Large intestine (tissue), 3 donors: ENCODE measurements at regions not wholly inside any gene's neighbourhood (a gene's known extent, or its start where the extent isn't known, plus 50 kb on each side); places are given as distances from the start of the nearest gene placed in this dataset.
A peak's percentile ranks its signal among the peaks of the same experiment; 100 is the strongest.

ENCODE experiments used
- DNase-seq, 2 donors: peaks; one replicate each; pipeline versions ENCODE4 v3.0.0 to v3.0.0-alpha.2; 2013
- H3K27ac ChIP-seq: one replicate; pipeline ENCODE4 v1.5.1; 2013; ENCODE audit warnings: low read length
- H3K27me3 ChIP-seq: 2 replicates; pipeline ENCODE4 v1.6.1; 2013; ENCODE audit warnings: low read length; ENCODE audit not compliant: control insufficient read depth, insufficient read depth
- H3K36me3 ChIP-seq: 2 replicates; pipeline ENCODE4 v1.6.1; 2013; ENCODE audit warnings: low read length; ENCODE audit not compliant: control insufficient read depth, insufficient read depth
- H3K4me1 ChIP-seq: one replicate; pipeline ENCODE4 v1.6.1; 2013; ENCODE audit warnings: low read length; ENCODE audit not compliant: control insufficient read depth, insufficient read depth
- H3K4me3 ChIP-seq: one replicate; pipeline ENCODE4 v1.5.1; 2013; ENCODE audit warnings: low read length
- H3K9me3 ChIP-seq: one replicate; pipeline ENCODE4 v1.6.1; 2013; ENCODE audit warnings: mild to moderate bottlenecking, low read depth, low read length, moderate library complexity; ENCODE audit not compliant: control insufficient read depth
- WGBS: methylation state at CpG from one replicate; pipeline ENCODE4 v1.1.5; 2013; ENCODE audit warnings: low lambda C conversion rate; ENCODE audit not compliant: insufficient coverage; 5-methylcytosine and 5-hydroxymethylcytosine counted together

- no peak overlapping the region for H3K27ac ChIP-seq
Observed at GRCh38 chr14:46063872-46064271, 587.7 kb downstream of the RPL10L start.

GRCh38 chr14:46058964-46059563, 592.5 kb downstream of the RPL10L start:
- no peaks in the 10 kb centered on the region for H3K27me3 ChIP-seq
- H3K9me3 ChIP-seq: no peaks in the 10 kb centered on the region
- no peaks in the 10 kb centered on the region for H3K36me3 ChIP-seq
- H3K4me1 ChIP-seq: no peaks in the 10 kb centered on the region
- H3K4me3 ChIP-seq: no peak overlapping the region
- WGBS: 85% methylated on average over 4 of the region's 4 CpGs
- no peak overlapping the region for H3K27ac ChIP-seq
- DNase-seq: no peak

More at GRCh38 chr14:46063872-46064271, 587.7 kb downstream of the RPL10L start:
- Histone ChIP-seq H3K4me3 (no peak overlapping the region), H3K27me3 (no peaks in the 10 kb centered on the region), H3K9me3 (no peaks in the 10 kb centered on the region), H3K4me1 (no peaks in the 10 kb centered on the region), H3K36me3 (no peaks in the 10 kb centered on the region)
- 100% methylated on average over 2 of the region's 10 CpGs for WGBS
- no peak for DNase-seq

DNA sequence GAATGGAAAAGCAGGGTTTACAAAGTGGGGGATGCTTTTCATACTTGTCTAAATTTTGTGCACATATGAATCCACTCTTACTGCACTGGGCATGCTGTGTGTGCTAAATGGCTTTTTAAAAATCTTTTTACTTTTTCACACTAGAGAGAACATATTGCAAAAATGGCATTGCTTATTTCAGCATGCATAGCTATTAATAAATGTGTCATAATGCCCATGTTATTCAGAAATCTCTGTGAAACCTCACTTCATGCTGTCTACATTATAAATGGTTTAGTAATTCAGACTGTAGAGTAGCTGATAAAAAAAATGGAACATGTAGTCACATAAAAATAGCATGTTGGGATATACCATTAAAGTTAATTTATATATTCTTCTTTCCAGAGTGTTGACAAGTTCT, 593.8 kb downstream of the RPL10L start:
- no peaks in the 10 kb centered on the region for H3K9me3 ChIP-seq
- no peak overlapping the region for H3K4me3 ChIP-seq
- no peaks in the 10 kb centered on the region for H3K36me3 ChIP-seq
- DNase-seq: no peak
- H3K27me3 ChIP-seq: no peaks in the 10 kb centered on the region
- H3K27ac ChIP-seq: no peak overlapping the region
- H3K4me1 ChIP-seq: no peaks in the 10 kb centered on the region

DNA sequence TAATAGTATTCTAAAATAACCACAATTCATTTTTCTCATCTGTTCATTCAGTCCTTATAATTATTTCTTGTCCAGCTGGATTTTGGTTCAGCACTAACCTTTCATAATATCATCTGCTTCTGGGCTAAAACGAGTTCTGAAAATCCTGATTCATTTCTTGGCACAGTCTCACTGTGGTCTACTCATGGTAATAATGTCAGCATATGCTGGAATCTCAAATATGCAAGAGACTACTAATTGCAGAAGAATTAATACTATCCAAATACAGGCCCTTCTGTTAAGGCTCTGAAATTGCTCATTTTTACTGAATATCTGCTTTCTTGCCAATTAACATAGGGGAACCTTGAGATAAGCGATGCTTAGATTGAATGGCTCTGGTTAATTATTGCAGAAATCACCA, 597.1 kb downstream of the RPL10L start:
- H3K36me3 ChIP-seq: no peaks in the 10 kb centered on the region
- H3K27me3 ChIP-seq: no peaks in the 10 kb centered on the region
- H3K4me3 ChIP-seq: no peak overlapping the region
- no CpG with 5 or more reads among the region's 2 CpGs for WGBS
- peak in 1 of 2 donors; percentile 1 for DNase-seq
- no peak overlapping the region for H3K27ac ChIP-seq
- H3K9me3 ChIP-seq: no peaks in the 10 kb centered on the region
- no peaks in the 10 kb centered on the region for H3K4me1 ChIP-seq

- no peak overlapping the region for H3K27ac ChIP-seq
- DNase-seq: no peak
- H3K4me1 ChIP-seq: no peaks in the 10 kb centered on the region
- H3K36me3 ChIP-seq: no peaks in the 10 kb centered on the region
- H3K27me3 ChIP-seq: no peaks in the 10 kb centered on the region
- H3K9me3 ChIP-seq: no peaks in the 10 kb centered on the region
- no peak overlapping the region for H3K4me3 ChIP-seq
- 71% methylated on average over 1 of the region's 1 CpG for WGBS
Observed at GRCh38 chr14:46053221-46053620, 598.4 kb downstream of the RPL10L start.

DNA sequence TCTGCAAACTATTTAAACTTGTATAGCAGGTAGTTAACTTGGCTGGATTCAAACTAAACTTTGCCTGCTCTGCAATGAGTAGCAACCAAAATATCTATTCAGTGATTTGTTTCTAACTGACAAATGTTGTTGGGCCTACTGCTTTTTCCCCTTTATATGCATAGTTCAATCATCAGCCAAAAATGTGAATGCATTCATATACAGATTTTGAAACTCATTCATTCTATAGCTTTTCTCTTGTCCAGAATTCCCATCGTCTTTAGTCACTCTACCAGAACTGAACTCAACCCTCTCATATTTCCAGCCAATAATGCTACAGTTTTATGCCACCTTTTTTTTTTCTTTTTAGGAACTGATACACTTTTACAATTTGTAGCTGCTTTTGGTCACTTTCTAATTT, 599.8 kb downstream of the RPL10L start:
- no peak overlapping the region for H3K27ac ChIP-seq
- no peaks in the 10 kb centered on the region for H3K27me3 ChIP-seq
- no peaks in the 10 kb centered on the region for H3K36me3 ChIP-seq
- WGBS: 70% methylated on average over 1 of the region's 1 CpG
- H3K4me1 ChIP-seq: no peaks in the 10 kb centered on the region
- DNase-seq: no peak
- H3K4me3 ChIP-seq: no peak overlapping the region
- H3K9me3 ChIP-seq: no peaks in the 10 kb centered on the region

DNA sequence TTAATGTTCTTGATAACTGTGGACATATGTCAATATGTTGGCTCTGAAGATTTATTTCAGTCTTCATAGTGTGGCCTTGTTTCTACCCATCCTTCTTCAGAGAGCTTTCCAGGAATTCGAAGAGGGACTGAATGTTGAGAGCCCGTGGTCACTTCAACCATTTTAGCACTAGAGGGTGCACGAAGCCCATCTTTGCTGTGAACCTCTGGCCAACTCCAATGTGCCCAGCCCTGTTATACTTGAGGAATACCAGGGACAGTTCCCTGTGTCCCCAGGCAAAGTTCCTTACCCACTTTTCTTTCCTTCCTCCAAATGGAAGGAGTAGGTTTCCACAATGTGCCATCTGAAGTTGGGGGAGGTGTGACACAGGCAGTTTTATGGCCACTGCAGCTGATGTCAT, 603.5 kb downstream of the RPL10L start:
- no peaks in the 10 kb centered on the region for H3K27me3 ChIP-seq
- H3K4me1 ChIP-seq: no peaks in the 10 kb centered on the region
- no peak overlapping the region for H3K4me3 ChIP-seq
- H3K36me3 ChIP-seq: no peaks in the 10 kb centered on the region
- no peak for DNase-seq
- WGBS: no CpG with 5 or more reads among the region's 3 CpGs
- no peak overlapping the region for H3K27ac ChIP-seq
- H3K9me3 ChIP-seq: no peaks in the 10 kb centered on the region

- H3K27me3 ChIP-seq: no peaks in the 10 kb centered on the region
- no peak overlapping the region for H3K4me3 ChIP-seq
- H3K36me3 ChIP-seq: no peaks in the 10 kb centered on the region
- H3K9me3 ChIP-seq: no peaks in the 10 kb centered on the region
- no peaks in the 10 kb centered on the region for H3K4me1 ChIP-seq
- DNase-seq: no peak
- no peak overlapping the region for H3K27ac ChIP-seq
- 60% methylated on average over 1 of the region's 4 CpGs for WGBS
Observed at GRCh38 chr14:46036099-46036498, 615.5 kb downstream of the RPL10L start.

GRCh38 chr14:46034305-46034704, 617.3 kb downstream of the RPL10L start:
- DNase-seq: no peak
- H3K27me3 ChIP-seq: no peaks in the 10 kb centered on the region
- 80% methylated on average over 1 of the region's 3 CpGs for WGBS
- no peak overlapping the region for H3K4me3 ChIP-seq
- H3K4me1 ChIP-seq: no peaks in the 10 kb centered on the region
- H3K9me3 ChIP-seq: no peaks in the 10 kb centered on the region
- no peaks in the 10 kb centered on the region for H3K36me3 ChIP-seq
- no peak overlapping the region for H3K27ac ChIP-seq

DNA sequence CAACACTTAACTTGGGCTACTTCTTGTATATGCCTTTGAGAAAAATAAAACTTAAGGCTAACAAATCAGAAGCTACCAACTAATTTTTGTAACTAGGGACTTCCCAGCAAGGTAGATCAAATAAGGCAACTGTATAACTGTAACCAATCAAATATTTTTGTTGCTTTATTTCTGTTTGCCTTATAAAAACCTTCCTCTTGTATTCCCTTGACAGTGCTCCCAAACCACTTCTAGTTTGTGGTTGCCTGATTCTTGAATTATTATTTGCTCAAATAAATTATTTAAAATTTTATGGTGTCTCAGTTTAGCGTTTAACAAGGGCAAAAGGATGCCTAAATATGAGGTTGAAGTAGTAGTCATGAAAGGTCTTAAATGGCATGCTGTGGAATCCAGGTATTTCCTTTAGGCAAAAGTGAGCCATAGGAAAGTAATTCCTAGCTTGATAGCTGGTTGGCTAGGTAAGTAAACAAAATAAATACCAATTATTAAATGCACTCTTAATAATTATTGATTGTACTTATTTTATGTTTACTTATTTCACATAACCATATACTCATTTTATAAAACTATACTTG, 632.6 kb downstream of the RPL10L start:
- Histone ChIP-seq H3K27me3 (no peaks in the 10 kb centered on the region), H3K27ac (no peak overlapping the region), H3K4me3 (no peak overlapping the region), H3K36me3 (no peaks in the 10 kb centered on the region), H3K4me1 (no peaks in the 10 kb centered on the region), H3K9me3 (no peaks in the 10 kb centered on the region)
- no peak for DNase-seq
- WGBS: 80% methylated on average over 1 of the region's 1 CpG

DNA sequence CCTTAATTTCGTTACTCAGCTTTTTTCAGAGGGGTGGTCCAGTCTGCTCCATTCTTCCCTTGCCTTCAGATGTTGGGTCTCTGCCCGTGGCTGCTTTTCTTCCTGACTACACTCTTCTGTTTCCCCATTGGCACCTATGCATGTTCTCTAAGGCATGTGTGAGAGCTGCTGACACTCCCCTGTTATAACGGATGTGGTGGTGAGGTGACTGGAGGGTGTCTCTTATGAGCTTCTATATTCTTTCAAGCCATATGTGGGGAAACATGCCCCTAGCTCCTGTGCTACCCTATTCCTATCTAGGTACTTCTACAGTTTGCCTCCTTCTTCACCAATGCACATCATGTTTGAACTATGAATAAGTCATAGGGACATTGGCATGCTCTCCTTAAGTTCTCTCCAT, 643.2 kb downstream of the RPL10L start:
- no peak for DNase-seq
- Histone ChIP-seq H3K27me3 (no peaks in the 10 kb centered on the region), H3K27ac (no peak overlapping the region), H3K4me1 (no peaks in the 10 kb centered on the region), H3K9me3 (no peaks in the 10 kb centered on the region), H3K4me3 (no peak overlapping the region), H3K36me3 (no peaks in the 10 kb centered on the region)
- whole genome bisulfite sequencing: no CpG with 5 or more reads among the region's 3 CpGs
